GM13976 (cell line): ENCODE measurements at regions not wholly inside any gene's neighbourhood (a gene's known extent, or its start where the extent isn't known, plus 50 kb on each side); places are given as distances from the start of the nearest gene placed in this dataset.
"Not testable (repeated sequence)": the region's sequence is repeated elsewhere in the genome, so short reads cannot be mapped to it uniquely, and the experiment has no call there.

Experiments
- DNase-seq: peaks from one replicate; pipeline ENCODE4 v3.0.0; 2012; ENCODE audit warnings: low spot score
- CTCF ChIP-seq: IDR thresholded peaks from 2 replicates; pipeline ENCODE4 v1.5.1; 2012; ENCODE audit warnings: borderline replicate concordance, mild to moderate bottlenecking; ENCODE audit not compliant: insufficient read depth; ENCODE audit errors: extremely low read depth, missing control alignments, control extremely low read depth
- in situ Hi-C: fragments of 300-500 bp; cut with MboI; formaldehyde crosslinking; loops from one replicate; pipeline ENCODE4 v1.12.0; 2022; ENCODE audit warnings: low sequenced_read_pairs, mixed read lengths, inconsistent platforms; ENCODE audit not compliant: unreplicated experiment

- in situ Hi-C loops = no loop called here
- DNase-seq = no peak
- TF ChIP-seq CTCF = no peak
These were observed 81.1 kb upstream of the FLT1 start for GRCh38 chr13:28576067-28576466.

GRCh38 chr13:28575200-28575599 lies 80.3 kb upstream of the FLT1 start:
- no peak for DNase-seq
- in situ Hi-C loops = no loop called here
- no peak for TF ChIP-seq CTCF

GRCh38 chr13:28574617-28575142 lies 79.8 kb upstream of the FLT1 start:
- no peak for TF ChIP-seq CTCF
- no peak for DNase-seq
- in situ Hi-C loops = no loop called here

GRCh38 chr13:28573595-28574373 lies 78.9 kb upstream of the FLT1 start:
- in situ Hi-C loops = no loop called here
- TF ChIP-seq CTCF = no peak
- no peak for DNase-seq

GRCh38 chr13:28572871-28573270 lies 77.9 kb upstream of the FLT1 start:
- no peak for TF ChIP-seq CTCF
- DNase-seq = no peak
- in situ Hi-C loops = no loop called here

- in situ Hi-C loops, DNase-seq: not testable (repeated sequence)
These were observed 75.4 kb upstream of the FLT1 start for GRCh38 chr13:28570356-28570755.

- in situ Hi-C loops = no loop called here
- no peak for TF ChIP-seq CTCF
- no peak for DNase-seq
These were observed 75.0 kb upstream of the FLT1 start for GRCh38 chr13:28569886-28570285.
